HFF-Myc (cell line): ENCODE measurements at regions not wholly inside any gene's neighbourhood (a gene's known extent, or its start where the extent isn't known, plus 50 kb on each side); places are given as distances from the start of the nearest gene placed in this dataset.

Experiments
- DNase-seq: peaks from one replicate; pipeline ENCODE4 v3.0.0-alpha.2; 2011; ENCODE audit warnings: low read depth; ENCODE audit errors: extremely low read depth
- H3K4me3 ChIP-seq: replicated peaks from 2 replicates; pipeline ENCODE4 v1.5.1; 2011; ENCODE audit warnings: low read depth, mild to moderate bottlenecking, control low read depth, low read length
- TF ChIP-seq, protein P1 (sequence below): IDR thresholded peaks from 2 replicates; pipeline ENCODE4 v1.5.1; 2012; ENCODE audit warnings: mild to moderate bottlenecking, low read depth, low read length, control low read depth; ENCODE audit errors: missing control alignments

GRCh38 chr6:153677522-153677921, 361.5 kb upstream of the OPRM1 start:
- H3K4me3 ChIP-seq, result no peak overlapping the region
- TF ChIP-seq, protein P1, sequence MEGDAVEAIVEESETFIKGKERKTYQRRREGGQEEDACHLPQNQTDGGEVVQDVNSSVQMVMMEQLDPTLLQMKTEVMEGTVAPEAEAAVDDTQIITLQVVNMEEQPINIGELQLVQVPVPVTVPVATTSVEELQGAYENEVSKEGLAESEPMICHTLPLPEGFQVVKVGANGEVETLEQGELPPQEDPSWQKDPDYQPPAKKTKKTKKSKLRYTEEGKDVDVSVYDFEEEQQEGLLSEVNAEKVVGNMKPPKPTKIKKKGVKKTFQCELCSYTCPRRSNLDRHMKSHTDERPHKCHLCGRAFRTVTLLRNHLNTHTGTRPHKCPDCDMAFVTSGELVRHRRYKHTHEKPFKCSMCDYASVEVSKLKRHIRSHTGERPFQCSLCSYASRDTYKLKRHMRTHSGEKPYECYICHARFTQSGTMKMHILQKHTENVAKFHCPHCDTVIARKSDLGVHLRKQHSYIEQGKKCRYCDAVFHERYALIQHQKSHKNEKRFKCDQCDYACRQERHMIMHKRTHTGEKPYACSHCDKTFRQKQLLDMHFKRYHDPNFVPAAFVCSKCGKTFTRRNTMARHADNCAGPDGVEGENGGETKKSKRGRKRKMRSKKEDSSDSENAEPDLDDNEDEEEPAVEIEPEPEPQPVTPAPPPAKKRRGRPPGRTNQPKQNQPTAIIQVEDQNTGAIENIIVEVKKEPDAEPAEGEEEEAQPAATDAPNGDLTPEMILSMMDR, result no peak
- no peak for DNase-seq

GRCh38 chr6:153673750-153674149, 365.3 kb upstream of the OPRM1 start:
- no peak overlapping the region for H3K4me3 ChIP-seq
- TF ChIP-seq, protein P1, result no peak
- DNase-seq, result no peak

DNA sequence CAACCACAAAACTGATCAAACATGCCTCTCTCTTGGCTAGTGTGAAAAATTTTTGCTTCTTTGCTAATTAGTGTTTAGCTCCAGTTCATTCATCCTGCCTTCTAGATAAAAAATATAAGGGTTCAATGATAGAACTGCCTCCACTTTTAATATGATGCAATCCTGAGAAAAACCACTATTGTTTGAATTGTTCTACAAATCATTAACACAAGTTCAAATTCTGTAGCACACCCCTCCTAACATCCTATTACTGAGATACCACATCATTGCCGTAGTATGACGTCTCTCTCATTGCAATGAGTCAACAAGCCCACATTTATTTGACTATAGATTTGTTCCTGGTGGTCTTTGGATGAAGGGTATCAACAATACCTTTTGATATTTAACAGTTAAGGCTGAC, 365.8 kb upstream of the OPRM1 start:
- TF ChIP-seq, protein P1, result no peak
- H3K4me3 ChIP-seq, result no peak overlapping the region
- DNase-seq, result no peak

GRCh38 chr6:153670403-153671026, 368.5 kb upstream of the OPRM1 start:
- DNase-seq, result no peak
- TF ChIP-seq, protein P1, result no peak
- no peak overlapping the region for H3K4me3 ChIP-seq

DNA sequence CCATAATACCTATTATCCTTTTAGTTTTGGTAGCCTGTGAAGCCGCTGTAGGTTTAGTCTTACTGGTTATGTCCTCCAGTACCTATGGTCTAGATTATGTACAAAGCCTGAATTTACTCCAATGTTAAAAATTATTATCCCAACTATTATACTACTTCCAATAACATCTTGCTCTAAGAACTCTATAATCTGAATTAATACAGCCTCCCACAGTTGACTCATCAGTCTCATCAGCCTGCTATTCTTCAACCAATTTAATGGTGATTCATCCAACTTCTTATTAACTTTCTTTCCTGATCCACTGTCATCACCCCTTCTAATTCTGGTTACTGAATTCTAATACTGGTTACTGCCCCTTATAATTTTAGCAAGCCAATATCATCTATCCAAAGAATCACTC, 370.3 kb upstream of the OPRM1 start:
- no peak for DNase-seq
- H3K4me3 ChIP-seq, result no peak overlapping the region
- TF ChIP-seq, protein P1, result no peak

DNA sequence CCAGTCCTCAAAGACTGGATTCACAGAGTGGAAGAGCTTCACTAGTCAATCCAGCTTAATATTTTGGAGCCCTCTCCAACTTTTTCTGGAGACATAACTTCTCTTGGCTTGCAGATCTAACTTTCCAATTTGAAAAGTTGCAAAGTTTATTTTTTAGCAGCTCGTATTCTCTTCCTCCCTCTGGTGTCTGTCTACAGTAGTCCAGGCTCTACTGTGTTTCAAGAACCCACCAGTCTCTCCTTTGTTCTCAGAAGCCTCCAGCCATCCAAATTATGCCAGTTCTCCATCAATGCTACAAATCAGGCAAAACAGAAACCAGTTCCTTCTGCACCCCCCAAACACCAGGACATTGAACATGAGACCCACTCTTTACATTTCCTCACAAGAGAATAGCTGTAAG, 376.1 kb upstream of the OPRM1 start:
- TF ChIP-seq, protein P1, result no peak
- no peak overlapping the region for H3K4me3 ChIP-seq
- no peak for DNase-seq

DNA sequence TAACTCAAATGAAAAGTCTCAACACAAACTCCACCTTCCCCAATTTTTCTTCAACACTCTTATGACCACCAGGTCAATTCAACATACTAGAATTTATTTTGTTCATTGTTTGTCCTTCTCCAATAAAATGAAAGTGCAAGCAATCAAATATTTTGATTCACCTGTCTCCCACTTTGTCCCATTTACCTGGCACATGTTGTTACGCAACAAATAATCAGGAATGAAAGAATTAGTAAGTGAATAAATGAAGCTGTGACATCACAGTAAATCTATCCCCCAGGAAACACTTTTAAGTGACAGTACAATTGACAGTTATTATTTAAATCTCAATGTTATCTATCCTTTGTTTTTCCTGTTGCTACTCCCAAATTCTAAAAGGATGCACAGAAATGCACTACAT, 393.7 kb upstream of the OPRM1 start:
- H3K4me3 ChIP-seq, result no peak overlapping the region
- DNase-seq, result no peak
- TF ChIP-seq, protein P1, result no peak
